HG03025 (cell line): ENCODE measurements at regions not wholly inside any gene's neighbourhood (a gene's known extent, or its start where the extent isn't known, plus 50 kb on each side); places are given as distances from the start of the nearest gene placed in this dataset.

ENCODE experiments used
- ATAC-seq: cut with Tn5 transposase; IDR thresholded peaks from one replicate; pipeline ENCODE4 v1.9.1; 2021; ENCODE audit warnings: mild to moderate bottlenecking, moderate library complexity; ENCODE audit not compliant: unreplicated experiment, low FRiP score

- no peak for ATAC-seq
Observed at GRCh38 chr11:116698080-116698479, 74.7 kb downstream of the BUD13 start.

- ATAC-seq, result no peak
Observed at GRCh38 chr11:116697639-116698038, 75.1 kb downstream of the BUD13 start.

- ATAC-seq, result no peak
Observed at GRCh38 chr11:116697011-116697410, 75.8 kb downstream of the BUD13 start.

- ATAC-seq, result no peak
Observed at GRCh38 chr11:116696381-116696941, 76.3 kb downstream of the BUD13 start.

GRCh38 chr11:116695657-116696254 lies 77.0 kb downstream of the BUD13 start:
- ATAC-seq, result no peak

DNA sequence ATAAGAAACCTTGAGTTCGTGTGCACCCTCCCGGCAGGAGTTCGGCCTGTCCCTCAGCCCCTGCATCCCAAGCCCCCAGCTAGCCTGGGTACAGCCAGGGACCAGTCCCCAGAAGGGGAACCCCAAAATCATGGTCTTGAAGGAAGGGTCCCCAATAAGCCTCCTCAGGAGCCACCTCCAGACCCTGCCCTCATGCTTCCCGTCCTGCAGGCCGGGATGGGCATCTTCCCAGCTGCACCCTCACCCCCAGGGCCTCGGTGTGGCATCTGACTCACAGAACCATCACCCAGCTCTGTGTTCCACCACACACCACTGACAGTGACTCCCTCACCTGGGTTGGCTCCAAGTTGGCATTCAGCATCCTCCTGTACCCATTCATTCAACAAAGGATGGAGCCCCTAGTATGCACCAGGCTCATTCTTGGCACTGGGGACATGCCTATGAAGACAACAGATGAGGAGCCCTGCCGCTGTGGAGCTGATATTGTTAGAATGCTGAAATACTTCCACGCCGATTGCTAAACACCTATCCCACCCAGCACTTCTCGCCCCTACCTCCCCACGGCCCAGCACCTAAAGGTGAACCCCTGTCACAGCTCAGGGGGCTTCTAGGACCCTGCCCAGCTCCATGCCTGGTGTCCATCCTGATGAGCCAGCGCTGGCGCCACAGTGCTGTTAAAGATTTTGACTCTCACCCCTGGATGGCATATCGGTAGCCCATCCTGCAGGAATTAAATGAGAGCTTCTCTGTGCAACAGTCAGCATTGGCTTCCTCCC lies 77.8 kb downstream of the BUD13 start:
- ATAC-seq, result no peak

GRCh38 chr11:116694349-116694725 lies 78.5 kb downstream of the BUD13 start:
- no peak for ATAC-seq

DNA sequence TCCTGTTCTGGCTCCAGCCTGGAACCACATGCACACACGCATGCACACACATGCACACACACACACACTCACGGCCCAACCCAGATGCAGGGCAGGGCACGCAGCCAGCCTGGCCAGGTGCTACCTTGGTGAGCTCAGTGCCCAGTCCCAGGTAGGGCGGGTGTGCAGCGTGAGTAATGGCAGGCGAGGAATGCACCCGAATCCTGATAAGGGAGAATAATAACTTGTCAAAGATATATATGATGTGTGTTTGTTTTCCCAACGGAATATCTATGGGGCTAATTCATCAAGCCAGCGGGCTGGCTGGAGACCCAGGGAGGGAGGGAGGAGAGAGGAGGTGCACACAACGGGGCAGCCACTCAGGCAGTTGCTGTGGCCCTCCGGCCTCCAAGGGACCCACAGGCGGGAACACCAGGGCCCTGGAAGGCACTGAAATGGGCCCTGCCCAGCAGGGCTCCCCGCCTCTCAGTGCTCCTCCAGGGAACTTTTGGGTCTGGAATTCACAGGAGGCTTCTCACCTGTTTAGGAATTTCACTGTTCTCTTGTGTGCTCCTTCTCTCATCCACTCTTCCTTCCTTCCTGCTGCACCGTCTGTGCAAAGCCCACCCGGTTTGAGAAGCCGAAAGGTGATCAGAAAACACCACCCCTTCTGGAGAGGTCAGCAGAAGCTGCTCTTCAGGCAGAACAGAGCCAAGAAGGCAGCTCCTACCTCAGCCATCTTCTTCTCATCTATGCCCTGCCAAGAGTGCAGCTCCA lies 79.0 kb downstream of the BUD13 start:
- ATAC-seq, result no peak

DNA sequence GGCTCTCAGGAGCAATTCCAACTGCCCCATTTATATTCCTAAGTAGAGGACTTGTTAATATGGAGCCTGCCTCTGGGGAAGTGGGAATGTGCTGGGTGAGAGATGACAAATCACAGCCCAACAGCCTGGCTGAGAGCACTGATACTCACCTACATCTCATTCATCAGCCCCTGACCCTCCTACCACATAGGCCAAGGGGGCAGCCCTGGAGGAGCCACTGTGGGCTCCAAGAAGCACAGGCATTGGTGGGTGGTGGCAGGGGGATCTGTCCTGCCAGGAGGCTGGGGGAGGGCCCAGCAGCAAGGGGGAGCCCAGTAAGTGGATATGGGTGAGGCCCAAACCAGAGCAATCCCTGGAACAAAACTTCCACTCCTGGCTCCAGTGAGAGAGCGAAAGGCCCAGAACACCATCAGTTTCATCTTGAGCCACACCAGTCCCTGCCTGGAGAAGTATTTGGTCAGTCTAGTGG lies 79.7 kb downstream of the BUD13 start:
- no peak for ATAC-seq

GRCh38 chr11:116692318-116693101 lies 80.3 kb downstream of the BUD13 start:
- ATAC-seq, result no peak

DNA sequence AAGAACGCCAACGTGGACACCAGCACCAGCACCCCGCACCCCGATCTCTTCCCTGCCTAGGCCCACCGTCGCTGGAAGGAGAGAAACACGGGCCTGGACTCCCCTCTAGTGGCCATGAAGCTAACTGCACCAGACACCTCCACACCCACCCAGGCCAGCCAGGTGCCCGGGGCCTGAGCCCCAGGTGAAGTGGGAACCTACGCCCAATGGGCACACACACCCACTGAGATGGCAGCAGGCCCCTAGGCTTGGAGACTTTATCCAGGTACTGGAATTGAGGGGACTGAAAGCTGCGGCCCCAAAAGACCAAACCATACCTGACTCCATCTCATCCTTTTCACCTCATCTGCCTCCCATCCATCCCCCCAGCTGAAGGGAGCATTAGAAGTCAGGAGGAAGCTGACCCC lies 81.0 kb downstream of the BUD13 start:
- ATAC-seq, result no peak

- ATAC-seq, result no peak
Observed at GRCh38 chr11:116690611-116691010, 82.2 kb downstream of the BUD13 start.

DNA sequence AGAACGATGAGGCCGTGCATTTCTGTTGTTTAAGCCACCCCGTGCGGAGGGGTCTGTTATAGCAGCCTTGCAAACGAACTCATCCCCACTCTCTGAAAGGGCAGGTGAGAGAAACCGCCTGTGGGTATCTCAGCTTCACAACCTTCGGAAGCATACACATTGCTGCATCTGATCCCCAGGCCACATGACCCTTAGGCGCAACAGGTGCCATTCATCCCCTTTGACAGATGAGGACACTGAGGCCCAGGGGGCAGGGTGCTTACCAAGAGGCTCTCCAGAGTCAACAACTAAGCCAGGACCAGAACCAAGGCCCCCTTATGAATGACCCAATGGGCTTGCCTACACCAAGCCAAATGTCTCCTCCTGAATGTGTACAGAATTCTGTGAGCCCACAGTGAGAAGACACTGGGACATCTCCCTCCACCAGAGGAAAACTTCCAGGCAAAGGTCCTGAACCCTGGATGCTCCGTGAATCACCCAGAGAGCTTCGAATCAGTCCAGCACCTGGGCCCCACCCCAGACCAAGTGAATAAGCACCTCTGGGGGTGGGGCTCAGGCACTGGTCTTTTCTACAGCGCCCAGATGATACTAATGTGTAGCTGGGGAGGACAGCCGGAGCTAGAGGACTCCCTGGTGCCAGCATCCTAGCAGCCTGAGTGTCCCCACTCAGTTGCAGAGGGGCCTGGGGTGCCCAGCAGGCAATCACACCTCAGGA lies 83.2 kb downstream of the BUD13 start:
- ATAC-seq, result no peak

- ATAC-seq, result no peak
Observed at GRCh38 chr11:116688202-116688540, 84.6 kb downstream of the BUD13 start.

- ATAC-seq, result no peak
Observed at GRCh38 chr11:116687458-116688201, 85.2 kb downstream of the BUD13 start.

DNA sequence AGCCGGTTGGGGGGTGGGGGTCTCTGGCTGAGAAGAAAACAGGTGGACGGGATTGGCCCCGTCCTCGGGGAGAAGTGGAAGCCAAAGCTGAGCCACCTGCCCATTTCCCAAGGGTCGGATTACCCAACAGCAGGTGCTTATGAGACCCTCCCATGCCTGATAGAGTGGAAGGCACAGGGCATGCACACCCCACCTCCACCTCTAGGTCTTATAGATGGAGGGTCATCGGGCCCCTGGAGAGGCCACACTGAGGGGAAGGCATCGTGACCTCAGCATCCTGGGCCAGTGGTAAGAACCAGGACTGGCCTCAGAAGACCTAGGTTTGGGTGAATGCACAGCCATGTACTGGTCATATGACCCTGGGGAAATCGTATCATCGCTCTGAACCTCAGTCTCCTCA lies 85.9 kb downstream of the BUD13 start:
- no peak for ATAC-seq

GRCh38 chr11:116683982-116684381 lies 88.8 kb downstream of the BUD13 start:
- no peak for ATAC-seq

DNA sequence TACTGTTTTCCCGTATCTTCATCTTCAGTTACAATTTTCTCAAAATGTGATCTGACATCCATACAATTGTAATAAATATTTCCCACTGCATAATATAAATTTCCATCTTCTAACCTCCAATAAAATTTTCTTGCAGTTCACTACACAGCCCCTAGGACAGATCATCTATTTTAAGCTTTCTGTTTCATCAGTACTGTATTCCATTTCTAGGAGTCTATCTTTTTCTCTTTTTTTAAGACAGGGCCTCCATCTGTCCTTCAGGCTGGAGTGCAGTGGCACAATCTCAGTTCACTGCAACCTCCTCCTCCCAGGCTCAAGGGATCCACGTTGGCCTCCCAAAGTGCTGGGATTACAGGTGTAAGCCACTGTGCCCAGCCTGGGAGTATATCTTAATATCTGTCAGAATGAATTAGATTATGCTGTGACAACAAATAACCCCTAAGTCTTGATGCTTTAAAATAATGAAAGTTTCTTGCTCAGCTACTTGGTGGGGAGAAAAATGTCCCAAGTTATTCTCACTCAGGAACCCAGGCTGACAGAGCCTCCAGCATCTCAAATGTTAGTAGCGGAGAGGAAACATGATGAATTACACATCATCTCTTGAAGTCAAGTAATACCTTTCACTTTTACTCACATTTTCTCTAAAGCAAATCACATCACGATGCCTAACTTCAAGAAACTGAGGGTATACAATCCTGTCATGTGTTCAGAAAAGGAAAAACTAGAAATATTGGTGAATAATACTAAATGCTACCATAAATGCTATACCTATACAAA lies 92.2 kb downstream of the BUD13 start:
- ATAC-seq, result no peak
